ENCODE measurements at regions not wholly inside any gene's neighbourhood (a gene's known extent, or its start where the extent isn't known, plus 50 kb on each side); places are given as distances from the start of the nearest gene placed in this dataset.

DNA sequence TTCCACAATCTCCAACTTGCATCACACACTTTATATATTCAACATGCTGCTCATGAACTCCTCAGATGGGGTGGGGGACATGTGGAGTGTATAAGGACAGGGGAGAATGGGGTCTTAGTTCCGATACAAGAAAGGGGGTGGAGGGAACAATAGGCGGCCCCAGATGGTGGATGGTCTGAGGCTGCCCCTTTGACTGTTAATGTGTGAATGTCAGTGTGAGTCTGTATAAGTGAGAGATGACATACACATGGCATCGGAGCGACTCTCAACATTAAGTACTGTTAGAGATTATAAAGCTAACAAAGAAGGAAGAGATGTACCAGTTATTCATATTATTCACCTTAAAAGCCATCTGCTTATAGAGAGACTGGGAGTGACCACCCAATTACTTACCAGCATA, 193.1 kb downstream of the AXIN2 start:
- Histone ChIP-seq H3K9me3 (no peaks in the 10 kb centered on the region), H3K4me3 (no peak overlapping the region), H3K27ac (no peak overlapping the region), H3K4me1 (no peaks in the 10 kb centered on the region), H3K27me3 (no peaks in the 10 kb centered on the region), H3K36me3 (no peaks in the 10 kb centered on the region)
- intact Hi-C loops (cut with DNase I; ENCODE audit: low total_unique reads) = no loop called here
- TF ChIP-seq CTCF (IDR thresholded peaks at IDR 0.05) = no peak
- TF ChIP-seq POLR2A (IDR thresholded peaks at IDR 0.05) = no peak
- no peak for TF ChIP-seq POLR2AphosphoS5 (IDR thresholded peaks at IDR 0.05)
- DNase-seq (ENCODE audit: low spot score in 2 of 2) = no peak

DNA sequence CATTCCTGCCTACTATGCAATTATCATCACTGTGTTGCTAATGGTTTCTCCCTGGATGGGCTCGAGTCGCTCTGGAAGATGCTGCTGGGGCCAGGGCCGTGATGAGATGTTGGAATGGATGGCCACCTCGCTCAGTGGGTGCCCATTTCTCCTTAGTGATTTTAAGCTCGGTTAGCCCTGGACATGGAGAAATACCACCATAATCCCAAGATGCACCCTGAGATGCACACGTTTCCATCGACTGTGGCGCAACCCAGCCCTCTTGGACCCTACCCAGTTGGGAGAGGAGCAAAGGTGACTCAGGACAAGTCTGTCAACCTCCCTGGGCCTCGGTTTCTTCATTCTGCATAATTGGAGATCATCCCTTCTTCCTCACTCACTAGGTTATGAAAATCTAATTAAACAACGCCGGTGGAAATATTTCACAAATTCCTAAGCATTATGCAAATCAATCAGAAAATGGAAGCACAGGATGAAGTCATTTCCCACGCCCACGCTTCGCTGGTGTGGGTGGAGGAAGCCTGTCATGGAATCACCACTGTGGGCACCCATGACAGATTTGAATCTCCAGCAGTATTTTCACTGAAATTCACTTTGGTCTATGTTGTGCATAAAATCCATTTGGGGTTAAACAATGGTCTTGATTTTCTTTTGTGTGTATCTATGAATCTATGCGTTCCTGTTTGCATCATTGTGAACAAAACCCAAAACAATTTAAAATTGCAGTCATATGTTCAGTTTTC, 195.2 kb downstream of the AXIN2 start:
- intact Hi-C loops (cut with DNase I; ENCODE audit: low total_unique reads) = no loop called here
- TF ChIP-seq POLR2A (IDR thresholded peaks at IDR 0.05) (no peak), POLR2AphosphoS5 (IDR thresholded peaks at IDR 0.05) (no peak), CTCF (IDR thresholded peaks at IDR 0.05) (no peak)

DNA sequence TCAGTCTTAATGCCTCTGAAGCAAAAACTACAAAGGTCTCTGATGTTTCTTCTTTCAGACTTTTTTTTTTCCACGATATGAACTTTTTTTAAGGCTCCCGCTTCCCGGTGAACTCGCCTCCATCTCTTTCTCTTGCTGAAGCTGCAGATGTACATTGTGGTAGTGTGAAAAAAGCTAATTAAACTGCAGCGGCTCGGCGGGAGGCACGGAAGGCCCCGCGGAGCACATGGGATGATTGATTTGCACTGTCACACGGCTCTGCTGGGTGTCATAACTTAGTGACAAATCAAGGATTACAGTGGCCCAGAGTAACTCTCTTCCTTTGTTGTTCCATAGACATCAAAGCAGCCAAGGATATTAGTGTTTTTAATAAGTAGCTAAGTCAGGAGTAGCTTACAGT, 196.3 kb downstream of the AXIN2 start:
- Histone ChIP-seq H3K27me3 (no peaks in the 10 kb centered on the region), H3K27ac (no peak overlapping the region), H3K4me1 (no peaks in the 10 kb centered on the region), H3K4me3 (no peak overlapping the region), H3K9me3 (no peaks in the 10 kb centered on the region), H3K36me3 (no peaks in the 10 kb centered on the region)
- DNase-seq (ENCODE audit: low spot score in 2 of 2) = no peak
- TF ChIP-seq CTCF (IDR thresholded peaks at IDR 0.05) = no peak
- no peak for TF ChIP-seq POLR2A (IDR thresholded peaks at IDR 0.05)
- TF ChIP-seq POLR2AphosphoS5 (IDR thresholded peaks at IDR 0.05) = no peak
- intact Hi-C loops (cut with DNase I; ENCODE audit: low total_unique reads) = no loop called here

More for the DNA sequence above, 195.2 kb downstream of the AXIN2 start:
- Histone ChIP-seq H3K27ac (no peak overlapping the region), H3K36me3 (no peaks in the 10 kb centered on the region), H3K9me3 (no peaks in the 10 kb centered on the region), H3K27me3 (no peaks in the 10 kb centered on the region), H3K4me3 (no peak overlapping the region), H3K4me1 (no peaks in the 10 kb centered on the region)
- DNase-seq (ENCODE audit: low spot score in 2 of 2) = no peak

GRCh38 chr17:65364438-65364837, 197.0 kb downstream of the AXIN2 start:
- no peak overlapping the region for H3K4me3 ChIP-seq

More at GRCh38 chr17:65364438-65364837, 197.0 kb downstream of the AXIN2 start:
- no peaks in the 10 kb centered on the region for H3K27me3 ChIP-seq
- intact Hi-C loops (cut with DNase I; ENCODE audit: low total_unique reads) = no loop called here
- TF ChIP-seq CTCF (IDR thresholded peaks at IDR 0.05) (no peak), POLR2AphosphoS5 (IDR thresholded peaks at IDR 0.05) (no peak), POLR2A (IDR thresholded peaks at IDR 0.05) (no peak)
- no peaks in the 10 kb centered on the region for H3K4me1 ChIP-seq
- no peaks in the 10 kb centered on the region for H3K36me3 ChIP-seq
- no peaks in the 10 kb centered on the region for H3K9me3 ChIP-seq
- DNase-seq (ENCODE audit: low spot score in 2 of 2) = no peak
- no peak overlapping the region for H3K27ac ChIP-seq

All from breast epithelium (tissue), 4 donors.